Panc1 (cell line): ENCODE measurements at regions not wholly inside any gene's neighbourhood (a gene's known extent, or its start where the extent isn't known, plus 50 kb on each side); places are given as distances from the start of the nearest gene placed in this dataset.
"Not testable (repeated sequence)": the region's sequence is repeated elsewhere in the genome, so short reads cannot be mapped to it uniquely, and the experiment has no call there.

Experiments used
- ATAC-seq: fragments of 200-7000 bp; cut with Tn5 transposase; 2 replicates; pipeline ENCODE4 v1.9.1; 2020; ENCODE audit warnings: mild to moderate bottlenecking, moderate library complexity
- BruUV-seq: library from RNA; stranded (reverse); fragments of 400-500 nt; replicated peaks from 2 replicates; lab custom pipeline; 2021; lab: Mats Ljungman, UMichigan
- CTCF ChIA-PET: fragments of 300-600 bp; sonication (Branson Sonifier 250); formaldehyde crosslinking; loops from one replicate; lab custom pipeline; 2022; ENCODE audit warnings: antibody characterized with exemption; lab: Charles Lee
- POLR2A ChIA-PET: fragments of 300-600 bp; sonication (Branson Sonifier 250); formaldehyde crosslinking; loops from one replicate; lab custom pipeline; 2022; ENCODE audit warnings: antibody characterized with exemption; lab: Charles Lee
- DNase-seq: peaks from one replicate; pipeline ENCODE4 v3.0.0-alpha.2; 2010; ENCODE audit warnings: low read depth, low spot score
- H3K27ac ChIP-seq: 2 replicates; pipeline ENCODE4 v1.5.1; 2011; ENCODE audit warnings: mild to moderate bottlenecking, low read length, inconsistent platforms
- H3K27me3 ChIP-seq: fragments of 200-500 bp; sonication (Bioruptor generic); 2 replicates; pipeline ENCODE4 v1.6.0; 2014; ENCODE audit warnings: low read length, inconsistent platforms; ENCODE audit not compliant: control insufficient read depth, insufficient read depth
- H3K36me3 ChIP-seq: fragments of 200-500 bp; sonication (Bioruptor generic); 2 replicates; pipeline ENCODE4 v1.5.1; 2014; ENCODE audit warnings: inconsistent platforms, mild to moderate bottlenecking, low read length, moderate library complexity; ENCODE audit not compliant: control insufficient read depth, insufficient read depth
- H3K4me1 ChIP-seq: 2 replicates; pipeline ENCODE4 v1.5.1; 2011; ENCODE audit warnings: inconsistent platforms, mild to moderate bottlenecking, low read length, moderate library complexity; ENCODE audit not compliant: control insufficient read depth, insufficient read depth
- H3K4me3 ChIP-seq, 2 experiments: 2 replicates each; pipeline ENCODE4 v1.5.1; 2011 to 2012; ENCODE audit warnings: low read depth in 2 of 2, low read length in 2 of 2, mild to moderate bottlenecking in 2 of 2, inconsistent platforms in 1 of 2, moderate library complexity in 1 of 2
- H3K9me3 ChIP-seq: fragments of 200-500 bp; sonication (Bioruptor generic); 2 replicates; pipeline ENCODE4 v1.5.1; 2014; ENCODE audit warnings: low read depth, mild to moderate bottlenecking, inconsistent platforms, low read length, moderate library complexity; ENCODE audit not compliant: control insufficient read depth, insufficient read depth
- in situ Hi-C: cut with HindIII; loops from 2 replicates; pipeline ENCODE4 v1.10.0; 2016; ENCODE audit warnings: low sequenced_read_pairs, low pct_unique_long_range_greater_than_20kb
- intact Hi-C: fragments of 100-400 bp; cut with micrococcal nuclease; formaldehyde crosslinking; loops from one replicate; pipeline ENCODE4 v1.10.0; 2022; ENCODE audit not compliant: unreplicated experiment

GRCh38 chr21:6839867-6840266, 3681.5 kb upstream of the TPTE start:
- H3K27ac ChIP-seq, H3K9me3 ChIP-seq, intact Hi-C loops, in situ Hi-C loops, H3K4me3 ChIP-seq, DNase-seq, POLR2A ChIA-PET, BruUV-seq, H3K27me3 ChIP-seq, CTCF ChIA-PET, H3K4me1 ChIP-seq, H3K36me3 ChIP-seq: not testable (repeated sequence)
- ATAC-seq = peak; percentile 73
